A172 (cell line): ENCODE measurements at regions not wholly inside any gene's neighbourhood (a gene's known extent, or its start where the extent isn't known, plus 50 kb on each side); places are given as distances from the start of the nearest gene placed in this dataset.

Experiments used
- DNase-seq: peaks from one replicate; pipeline ENCODE4 v3.0.0-alpha.2; 2015; ENCODE audit warnings: low spot score

GRCh38 chr12:24560192-24560775, 388.6 kb downstream of the BCAT1 start:
- DNase-seq = no peak

GRCh38 chr12:24557738-24558137, 391.2 kb downstream of the BCAT1 start:
- no peak for DNase-seq

GRCh38 chr12:24555730-24556129, 393.2 kb downstream of the BCAT1 start:
- no peak for DNase-seq

- DNase-seq = no peak
Measured at GRCh38 chr12:24554612-24555295, 394.1 kb downstream of the BCAT1 start.

GRCh38 chr12:24553259-24553658, 395.6 kb downstream of the BCAT1 start:
- DNase-seq = no peak

- no peak for DNase-seq
Measured at GRCh38 chr12:24551163-24551786, 397.6 kb downstream of the BCAT1 start.

GRCh38 chr12:24550609-24551008, 398.3 kb downstream of the BCAT1 start:
- no peak for DNase-seq

GRCh38 chr12:24546661-24547060, 402.2 kb downstream of the BCAT1 start:
- no peak for DNase-seq

GRCh38 chr12:24546084-24546483, 402.8 kb downstream of the BCAT1 start:
- DNase-seq = no peak

- DNase-seq = no peak
Measured at GRCh38 chr12:24544368-24544767, 404.5 kb downstream of the BCAT1 start.

- DNase-seq = no peak
Measured at GRCh38 chr12:24541193-24541871, 407.6 kb downstream of the BCAT1 start.

GRCh38 chr12:24539646-24540045, 409.3 kb downstream of the BCAT1 start:
- DNase-seq = no peak

- DNase-seq = no peak
Measured at GRCh38 chr12:24537083-24537860, 411.6 kb downstream of the BCAT1 start.

GRCh38 chr12:24535334-24536069, 413.4 kb downstream of the BCAT1 start:
- no peak for DNase-seq

- DNase-seq = no peak
Measured at GRCh38 chr12:24534622-24535021, 414.3 kb downstream of the BCAT1 start.

- DNase-seq = no peak
Measured at GRCh38 chr12:24533716-24534352, 415.1 kb downstream of the BCAT1 start.

- DNase-seq = no peak
Measured at GRCh38 chr12:24530689-24531088, 418.2 kb downstream of the BCAT1 start.

GRCh38 chr12:24527102-24527501, 421.8 kb downstream of the BCAT1 start:
- no peak for DNase-seq

GRCh38 chr12:24522736-24523135, 426.2 kb downstream of the BCAT1 start:
- no peak for DNase-seq

GRCh38 chr12:24519759-24520158, 429.1 kb downstream of the BCAT1 start:
- DNase-seq = no peak

- DNase-seq = no peak
Measured at GRCh38 chr12:24517000-24517399, 431.9 kb downstream of the BCAT1 start.
